ENCODE measurements at regions not wholly inside any gene's neighbourhood (a gene's known extent, or its start where the extent isn't known, plus 50 kb on each side); places are given as distances from the start of the nearest gene placed in this dataset.

- TF ChIP-seq POLR2A (IDR thresholded peaks at IDR 0.05) (no peak), CTCF (IDR thresholded peaks at IDR 0.05) (no peak), POLR2AphosphoS5 (IDR thresholded peaks at IDR 0.05) (no peak)
Measured at GRCh38 chr6:65948062-65948461, 241.0 kb upstream of the EYS start.

Measured in prostate gland (tissue), 2 donors.